ENCODE measurements at regions not wholly inside any gene's neighbourhood (a gene's known extent, or its start where the extent isn't known, plus 50 kb on each side); places are given as distances from the start of the nearest gene placed in this dataset.

DNA sequence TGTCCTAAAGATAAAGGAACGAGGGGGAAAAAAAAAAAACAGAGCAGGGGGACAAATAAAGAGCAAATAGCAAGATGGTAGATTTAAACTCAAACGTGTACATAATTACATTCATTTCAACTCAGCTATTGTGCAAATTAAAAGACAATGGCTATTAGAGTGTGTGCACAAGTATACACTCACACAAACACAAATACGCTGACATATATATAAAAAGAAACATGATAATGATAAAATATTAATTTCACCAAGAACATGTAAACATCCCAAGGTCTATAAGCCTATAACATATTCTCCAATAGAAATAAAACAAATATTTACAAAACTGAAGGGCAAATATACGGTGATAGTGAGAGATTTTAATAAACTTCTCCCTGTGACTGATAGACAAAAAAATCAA is 1354.9 kb upstream of the GJE1 start:
- H4K8ac ChIP-seq (ENCODE audit: low read depth, low read length): no peak overlapping the region
- H3K4me3 ChIP-seq (ENCODE audit: low read length): no peak overlapping the region
- H3K4me1 ChIP-seq (ENCODE audit: control insufficient read depth, low read depth, low read length): no peaks in the 10 kb centered on the region
- no peak overlapping the region for H3K9ac ChIP-seq (ENCODE audit: low read length)
- H2BK5ac ChIP-seq (ENCODE audit: low read length): no peak overlapping the region
- no peak overlapping the region for H3K4me2 ChIP-seq (ENCODE audit: low read length)
- no peaks in the 10 kb centered on the region for H3K79me1 ChIP-seq (ENCODE audit: low read length)
- no peak overlapping the region for H3K18ac ChIP-seq (ENCODE audit: low read length)
- WGBS (ENCODE audit: extremely low coverage, insufficient coverage, low lambda C conversion rate): no CpG with 5 or more reads among the region's 4 CpGs
- H3K56ac ChIP-seq (ENCODE audit: low read length): no peak overlapping the region
- DNase-seq: no peak
- H3K27me3 ChIP-seq (ENCODE audit: insufficient read depth, low read length, poor library complexity): no peaks in the 10 kb centered on the region
- no peak overlapping the region for H4K5ac ChIP-seq (ENCODE audit: low read length)
- no peak overlapping the region for H2AK5ac ChIP-seq (ENCODE audit: low read length)
- H2BK15ac ChIP-seq (replicated peaks; ENCODE audit: low read depth): no peak overlapping the region
- no peak overlapping the region for H3K4ac ChIP-seq (ENCODE audit: low read depth, low read length)
- no peaks in the 10 kb centered on the region for H3K36me3 ChIP-seq (ENCODE audit: control insufficient read depth, insufficient read depth, low read length)
- no peak overlapping the region for H3K23ac ChIP-seq (ENCODE audit: low read length)
- no peak overlapping the region for H2BK120ac ChIP-seq (ENCODE audit: low read depth, low read length)
- H3K79me2 ChIP-seq (ENCODE audit: control insufficient read depth, insufficient read depth, low read length): no peaks in the 10 kb centered on the region
- no peak overlapping the region for H3K27ac ChIP-seq (ENCODE audit: low read depth, low read length)

DNA sequence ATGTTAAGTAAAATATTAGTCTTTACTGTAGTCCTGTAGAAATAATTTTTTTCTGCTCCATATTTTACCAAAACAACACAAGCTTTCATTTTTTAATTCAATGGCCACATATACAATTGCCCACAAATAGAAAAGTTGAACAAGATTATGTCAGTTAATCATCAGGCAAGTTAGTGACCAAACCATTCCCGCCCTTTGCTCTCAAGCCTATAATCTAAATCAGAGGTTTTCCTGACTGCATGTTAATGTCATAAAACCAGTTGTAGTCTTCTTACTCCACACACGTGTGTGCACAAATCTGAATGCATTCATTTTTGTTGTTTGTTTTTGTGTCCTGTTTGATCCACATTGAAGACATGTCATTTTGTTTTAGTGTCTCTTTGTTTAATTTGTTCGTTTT is 1357.7 kb upstream of the GJE1 start:
- WGBS (ENCODE audit: extremely low coverage, insufficient coverage, low lambda C conversion rate): no CpG with 5 or more reads among the region's 3 CpGs
- Histone ChIP-seq H3K4ac (ENCODE audit: low read depth, low read length) (no peak overlapping the region), H2BK120ac (ENCODE audit: low read depth, low read length) (no peak overlapping the region), H3K18ac (ENCODE audit: low read length) (no peak overlapping the region), H3K56ac (ENCODE audit: low read length) (no peak overlapping the region), H3K23ac (ENCODE audit: low read length) (no peak overlapping the region), H2BK15ac (replicated peaks; ENCODE audit: low read depth) (no peak overlapping the region), H3K27ac (ENCODE audit: low read depth, low read length) (no peak overlapping the region), H3K4me3 (ENCODE audit: low read length) (no peak overlapping the region), H3K79me1 (ENCODE audit: low read length) (no peaks in the 10 kb centered on the region), H3K9ac (ENCODE audit: low read length) (no peak overlapping the region), H3K79me2 (ENCODE audit: control insufficient read depth, insufficient read depth, low read length) (no peaks in the 10 kb centered on the region), H3K36me3 (ENCODE audit: control insufficient read depth, insufficient read depth, low read length) (no peaks in the 10 kb centered on the region), H4K8ac (ENCODE audit: low read depth, low read length) (no peak overlapping the region), H3K4me1 (ENCODE audit: control insufficient read depth, low read depth, low read length) (no peaks in the 10 kb centered on the region), H2AK5ac (ENCODE audit: low read length) (no peak overlapping the region), H3K27me3 (ENCODE audit: insufficient read depth, low read length, poor library complexity) (no peaks in the 10 kb centered on the region), H3K4me2 (ENCODE audit: low read length) (no peak overlapping the region), H4K5ac (ENCODE audit: low read length) (no peak overlapping the region), H2BK5ac (ENCODE audit: low read length) (no peak overlapping the region)
- no peak for DNase-seq

- no peak overlapping the region for H2BK15ac ChIP-seq (replicated peaks; ENCODE audit: low read depth)
- H3K4me3 ChIP-seq (ENCODE audit: low read length): no peak overlapping the region
- no peaks in the 10 kb centered on the region for H3K27me3 ChIP-seq (ENCODE audit: insufficient read depth, low read length, poor library complexity)
- no peak overlapping the region for H3K27ac ChIP-seq (ENCODE audit: low read depth, low read length)
- no peak overlapping the region for H3K56ac ChIP-seq (ENCODE audit: low read length)
- no peaks in the 10 kb centered on the region for H3K79me1 ChIP-seq (ENCODE audit: low read length)
- no peak overlapping the region for H2BK5ac ChIP-seq (ENCODE audit: low read length)
- no peak overlapping the region for H3K4me2 ChIP-seq (ENCODE audit: low read length)
- no CpG with 5 or more reads among the region's 3 CpGs for WGBS (ENCODE audit: extremely low coverage, insufficient coverage, low lambda C conversion rate)
- no peak overlapping the region for H2AK5ac ChIP-seq (ENCODE audit: low read length)
- no peak overlapping the region for H3K18ac ChIP-seq (ENCODE audit: low read length)
- no peak overlapping the region for H4K8ac ChIP-seq (ENCODE audit: low read depth, low read length)
- peak; percentile 12 for DNase-seq
- H3K36me3 ChIP-seq (ENCODE audit: control insufficient read depth, insufficient read depth, low read length): no peaks in the 10 kb centered on the region
- no peak overlapping the region for H2BK120ac ChIP-seq (ENCODE audit: low read depth, low read length)
- H4K5ac ChIP-seq (ENCODE audit: low read length): no peak overlapping the region
- no peaks in the 10 kb centered on the region for H3K79me2 ChIP-seq (ENCODE audit: control insufficient read depth, insufficient read depth, low read length)
- no peaks in the 10 kb centered on the region for H3K4me1 ChIP-seq (ENCODE audit: control insufficient read depth, low read depth, low read length)
- no peak overlapping the region for H3K9ac ChIP-seq (ENCODE audit: low read length)
- no peak overlapping the region for H3K23ac ChIP-seq (ENCODE audit: low read length)
- H3K4ac ChIP-seq (ENCODE audit: low read depth, low read length): no peak overlapping the region
Observed at GRCh38 chr6:140774080-140774505, 1358.6 kb upstream of the GJE1 start.

DNA sequence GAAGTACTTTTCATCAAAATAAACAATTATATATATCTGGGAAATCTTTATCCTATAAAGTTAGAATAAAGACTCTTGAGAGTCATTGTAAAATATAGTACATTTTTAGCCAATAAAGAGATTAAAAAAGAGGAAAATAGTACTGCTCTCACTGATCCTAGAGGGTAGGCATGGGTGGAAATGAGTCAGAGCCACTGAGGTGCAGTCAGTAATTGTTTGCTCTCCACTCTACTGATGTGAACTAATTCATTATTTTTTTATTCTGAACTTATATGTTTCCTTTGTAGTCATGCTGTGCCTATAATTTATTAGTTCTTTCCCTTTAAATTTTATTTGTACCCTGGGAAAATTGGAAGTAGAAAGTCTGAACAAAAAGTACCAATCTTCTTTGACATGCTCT is 1359.4 kb upstream of the GJE1 start:
- no peak for DNase-seq
- Histone ChIP-seq H3K9ac (ENCODE audit: low read length) (no peak overlapping the region), H3K23ac (ENCODE audit: low read length) (no peak overlapping the region), H3K27ac (ENCODE audit: low read depth, low read length) (no peak overlapping the region), H2BK5ac (ENCODE audit: low read length) (no peak overlapping the region), H2BK15ac (replicated peaks; ENCODE audit: low read depth) (no peak overlapping the region), H2BK120ac (ENCODE audit: low read depth, low read length) (no peak overlapping the region), H3K27me3 (ENCODE audit: insufficient read depth, low read length, poor library complexity) (no peaks in the 10 kb centered on the region), H3K18ac (ENCODE audit: low read length) (no peak overlapping the region), H4K8ac (ENCODE audit: low read depth, low read length) (no peak overlapping the region), H3K79me1 (ENCODE audit: low read length) (no peaks in the 10 kb centered on the region), H3K4me2 (ENCODE audit: low read length) (no peak overlapping the region), H3K79me2 (ENCODE audit: control insufficient read depth, insufficient read depth, low read length) (no peaks in the 10 kb centered on the region), H3K4ac (ENCODE audit: low read depth, low read length) (no peak overlapping the region), H3K4me3 (ENCODE audit: low read length) (no peak overlapping the region), H4K5ac (ENCODE audit: low read length) (no peak overlapping the region), H3K36me3 (ENCODE audit: control insufficient read depth, insufficient read depth, low read length) (no peaks in the 10 kb centered on the region), H3K4me1 (ENCODE audit: control insufficient read depth, low read depth, low read length) (no peaks in the 10 kb centered on the region), H2AK5ac (ENCODE audit: low read length) (no peak overlapping the region), H3K56ac (ENCODE audit: low read length) (no peak overlapping the region)

- no peak overlapping the region for H3K27ac ChIP-seq (ENCODE audit: low read depth, low read length)
- no CpG with 5 or more reads among the region's 3 CpGs for WGBS (ENCODE audit: extremely low coverage, insufficient coverage, low lambda C conversion rate)
Observed at GRCh38 chr6:140772576-140772975, 1360.1 kb upstream of the GJE1 start.

GRCh38 chr6:140768133-140768532 is 1364.6 kb upstream of the GJE1 start:
- Histone ChIP-seq H3K18ac (ENCODE audit: low read length) (no peak overlapping the region), H4K8ac (ENCODE audit: low read depth, low read length) (no peak overlapping the region), H2BK120ac (ENCODE audit: low read depth, low read length) (no peak overlapping the region), H3K27ac (ENCODE audit: low read depth, low read length) (no peak overlapping the region), H2AK5ac (ENCODE audit: low read length) (no peak overlapping the region), H3K56ac (ENCODE audit: low read length) (no peak overlapping the region), H3K4me3 (ENCODE audit: low read length) (no peak overlapping the region), H2BK15ac (replicated peaks; ENCODE audit: low read depth) (no peak overlapping the region), H3K4ac (ENCODE audit: low read depth, low read length) (no peak overlapping the region), H3K79me1 (ENCODE audit: low read length) (no peaks in the 10 kb centered on the region), H3K9ac (ENCODE audit: low read length) (no peak overlapping the region), H3K23ac (ENCODE audit: low read length) (no peak overlapping the region), H3K27me3 (ENCODE audit: insufficient read depth, low read length, poor library complexity) (no peaks in the 10 kb centered on the region), H3K4me2 (ENCODE audit: low read length) (no peak overlapping the region), H3K4me1 (ENCODE audit: control insufficient read depth, low read depth, low read length) (no peaks in the 10 kb centered on the region), H3K36me3 (ENCODE audit: control insufficient read depth, insufficient read depth, low read length) (no peaks in the 10 kb centered on the region), H2BK5ac (ENCODE audit: low read length) (no peak overlapping the region), H4K5ac (ENCODE audit: low read length) (no peak overlapping the region), H3K79me2 (ENCODE audit: control insufficient read depth, insufficient read depth, low read length) (no peaks in the 10 kb centered on the region)
- WGBS (ENCODE audit: extremely low coverage, insufficient coverage, low lambda C conversion rate): no CpG with 5 or more reads among the region's 3 CpGs
- no peak for DNase-seq

More at GRCh38 chr6:140772576-140772975, 1360.1 kb upstream of the GJE1 start:
- no peak for DNase-seq
- no peaks in the 10 kb centered on the region for H3K79me2 ChIP-seq (ENCODE audit: control insufficient read depth, insufficient read depth, low read length)
- H3K27me3 ChIP-seq (ENCODE audit: insufficient read depth, low read length, poor library complexity): no peaks in the 10 kb centered on the region
- no peak overlapping the region for H3K56ac ChIP-seq (ENCODE audit: low read length)
- no peaks in the 10 kb centered on the region for H3K4me1 ChIP-seq (ENCODE audit: control insufficient read depth, low read depth, low read length)
- no peaks in the 10 kb centered on the region for H3K36me3 ChIP-seq (ENCODE audit: control insufficient read depth, insufficient read depth, low read length)
- no peak overlapping the region for H2AK5ac ChIP-seq (ENCODE audit: low read length)
- H3K4me2 ChIP-seq (ENCODE audit: low read length): no peak overlapping the region
- H2BK15ac ChIP-seq (replicated peaks; ENCODE audit: low read depth): no peak overlapping the region
- no peak overlapping the region for H4K5ac ChIP-seq (ENCODE audit: low read length)
- no peak overlapping the region for H2BK120ac ChIP-seq (ENCODE audit: low read depth, low read length)
- H2BK5ac ChIP-seq (ENCODE audit: low read length): no peak overlapping the region
- H4K8ac ChIP-seq (ENCODE audit: low read depth, low read length): no peak overlapping the region
- no peaks in the 10 kb centered on the region for H3K79me1 ChIP-seq (ENCODE audit: low read length)
- no peak overlapping the region for H3K23ac ChIP-seq (ENCODE audit: low read length)
- H3K9ac ChIP-seq (ENCODE audit: low read length): no peak overlapping the region
- no peak overlapping the region for H3K4me3 ChIP-seq (ENCODE audit: low read length)
- H3K18ac ChIP-seq (ENCODE audit: low read length): no peak overlapping the region
- H3K4ac ChIP-seq (ENCODE audit: low read depth, low read length): no peak overlapping the region

Data from mesendoderm (in vitro differentiated cells).